ENCODE measurements at regions not wholly inside any gene's neighbourhood (a gene's known extent, or its start where the extent isn't known, plus 50 kb on each side); places are given as distances from the start of the nearest gene placed in this dataset.

- no peak for TF ChIP-seq GATA2 (IDR thresholded peaks at IDR 0.05; ENCODE audit: low read depth, low read length)
- no peak for TF ChIP-seq GATA3 (IDR thresholded peaks at IDR 0.05; ENCODE audit: low read depth, low read length)
Observed at GRCh38 chr20:53837126-53837826, 233.1 kb downstream of the BCAS1 start.
